Naive thymus-derived CD4-positive, alpha-beta T cell (primary cell): ENCODE measurements at regions not wholly inside any gene's neighbourhood (a gene's known extent, or its start where the extent isn't known, plus 50 kb on each side); places are given as distances from the start of the nearest gene placed in this dataset.

ENCODE experiments used
- ATAC-seq: fragments of 150-1000 bp; cut with Tn5 transposase; 2 replicates; pipeline ENCODE4 v1.10.0; 2021; ENCODE audit warnings: mild to moderate bottlenecking, moderate library complexity
- CTCF ChIA-PET: fragments of 350-600 bp; sonication (Branson Sonifier 250); formaldehyde crosslinking; loops from one replicate; lab custom pipeline; 2021; ENCODE audit warnings: antibody characterized with exemption; lab: Charles Lee
- POLR2A ChIA-PET: fragments of 350-600 bp; sonication (Branson Sonifier 250); formaldehyde crosslinking; loops from one replicate; lab custom pipeline; 2021; ENCODE audit warnings: antibody characterized with exemption, inconsistent platforms; lab: Charles Lee
- DNase-seq, 9 donors: peaks; one replicate each; pipeline versions ENCODE4 v3.0.0 to v3.0.0-alpha.2; 2020 to 2022; ENCODE audit warnings: mixed read lengths in 1 of 9
- H3K27ac ChIP-seq: one replicate; pipeline ENCODE4 v1.7.0; 2013; ENCODE audit warnings: mild to moderate bottlenecking, low read depth, low read length, moderate library complexity
- H3K27me3 ChIP-seq, 2 donors: one replicate each; pipeline ENCODE4 v1.7.0; 2013; ENCODE audit warnings: low read length in 2 of 2, mild to moderate bottlenecking in 2 of 2, moderate library complexity in 2 of 2; ENCODE audit not compliant: control insufficient read depth in 2 of 2, insufficient read depth in 2 of 2
- H3K36me3 ChIP-seq, 3 experiments: 1 replicate in 2 of 3; 2 replicates in 1 of 3; pipeline ENCODE4 v1.7.0; 2013; ENCODE audit warnings: low read length in 3 of 3, mild to moderate bottlenecking in 3 of 3, moderate library complexity in 1 of 3; ENCODE audit not compliant: insufficient read depth in 3 of 3, control insufficient read depth in 2 of 3
- H3K4me1 ChIP-seq, 2 donors: one replicate each; pipeline ENCODE4 v1.7.0; 2013; ENCODE audit warnings: low read length in 2 of 2, mild to moderate bottlenecking in 2 of 2, moderate library complexity in 1 of 2; ENCODE audit not compliant: control insufficient read depth in 2 of 2, insufficient read depth in 2 of 2
- H3K4me3 ChIP-seq: 2 replicates; pipeline ENCODE4 v1.7.0; 2013; ENCODE audit warnings: mild to moderate bottlenecking, low read length
- H3K9me3 ChIP-seq, 3 experiments: 1 replicate in 2 of 3; 2 replicates in 1 of 3; pipeline ENCODE4 v1.7.0; 2013; ENCODE audit warnings: low read length in 3 of 3; ENCODE audit not compliant: control insufficient read depth in 2 of 3
- H3K27ac Mint-ChIP-seq, 9 donors: one replicate each; pipeline ENCODE4 v1.8.0; 2020 to 2022; ENCODE audit warnings: mixed read lengths in 9 of 9, mild to moderate bottlenecking in 8 of 9, moderate library complexity in 5 of 9, inconsistent platforms in 2 of 9
- H3K27me3 Mint-ChIP-seq, 5 donors: one replicate each; pipeline ENCODE4 v1.8.0; 2021 to 2022; ENCODE audit warnings: mixed read lengths in 5 of 5, mild to moderate bottlenecking in 1 of 5
- H3K36me3 Mint-ChIP-seq, 5 donors: one replicate each; pipeline ENCODE4 v1.8.0; 2020 to 2022; ENCODE audit warnings: mixed read lengths in 5 of 5, mild to moderate bottlenecking in 3 of 5, inconsistent platforms in 1 of 5
- H3K4me1 Mint-ChIP-seq, 7 donors: one replicate each; pipeline ENCODE4 v1.8.0; 2020 to 2022; ENCODE audit warnings: mixed read lengths in 7 of 7, mild to moderate bottlenecking in 3 of 7, inconsistent platforms in 1 of 7
- H3K4me3 Mint-ChIP-seq, 10 donors: one replicate each; pipeline ENCODE4 v1.8.0; 2020 to 2022; ENCODE audit warnings: mild to moderate bottlenecking in 10 of 10, mixed read lengths in 10 of 10, moderate library complexity in 6 of 10, inconsistent platforms in 2 of 10
- H3K9me3 Mint-ChIP-seq, 11 donors: one replicate each; pipeline ENCODE4 v1.8.0; 2020 to 2022; ENCODE audit warnings: mixed read lengths in 11 of 11, mild to moderate bottlenecking in 4 of 11, inconsistent platforms in 1 of 11, moderate library complexity in 1 of 11
- intact Hi-C, 2 donors: fragments of 100-400 bp; cut with micrococcal nuclease; formaldehyde crosslinking; loops; one replicate each; pipeline ENCODE4 v1.15.1; 2023

DNA sequence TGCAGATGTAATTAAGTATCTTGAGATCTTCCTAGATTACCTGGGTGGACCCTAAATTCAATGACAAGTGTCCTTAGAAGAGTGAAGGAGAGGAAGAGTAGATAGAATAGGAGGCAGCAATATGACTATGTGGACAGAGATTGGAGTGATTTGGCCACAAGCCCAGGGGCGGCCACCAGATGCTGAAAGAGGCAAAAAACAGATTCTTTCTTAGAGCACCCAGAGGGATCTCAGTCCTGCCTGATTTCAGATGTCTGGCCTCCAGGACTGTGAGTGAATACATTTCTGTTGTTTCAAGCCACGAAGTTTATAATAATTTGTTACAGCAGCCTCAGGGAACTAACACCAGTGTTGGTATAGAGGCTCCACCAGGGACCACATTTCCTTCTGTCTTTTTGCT lies 67.3 kb downstream of the DACT1 start:
- intact Hi-C loops: no loop called here
- Mint-ChIP-seq H3K27ac (no peak overlapping the region), H3K36me3 (no peaks in the 10 kb centered on the region), H3K4me3 (no peak overlapping the region), H3K4me1 (no peaks in the 10 kb centered on the region), H3K27me3 (peaks cover 0 to 13% (median 3%) of the 10 kb centered on the region in 5 donors), H3K9me3 (peaks cover 0 to under 1% (median 0%) of the 10 kb centered on the region in 11 donors)
- CTCF ChIA-PET: no interaction called here
- Histone ChIP-seq H3K27ac (no peak overlapping the region), H3K4me1 (no peaks in the 10 kb centered on the region), H3K4me3 (no peak overlapping the region), H3K36me3 (no peaks in the 10 kb centered on the region), H3K27me3 (no peaks in the 10 kb centered on the region), H3K9me3 (no peaks in the 10 kb centered on the region)
- POLR2A ChIA-PET: no interaction called here
- no peak for ATAC-seq
- no peak for DNase-seq

DNA sequence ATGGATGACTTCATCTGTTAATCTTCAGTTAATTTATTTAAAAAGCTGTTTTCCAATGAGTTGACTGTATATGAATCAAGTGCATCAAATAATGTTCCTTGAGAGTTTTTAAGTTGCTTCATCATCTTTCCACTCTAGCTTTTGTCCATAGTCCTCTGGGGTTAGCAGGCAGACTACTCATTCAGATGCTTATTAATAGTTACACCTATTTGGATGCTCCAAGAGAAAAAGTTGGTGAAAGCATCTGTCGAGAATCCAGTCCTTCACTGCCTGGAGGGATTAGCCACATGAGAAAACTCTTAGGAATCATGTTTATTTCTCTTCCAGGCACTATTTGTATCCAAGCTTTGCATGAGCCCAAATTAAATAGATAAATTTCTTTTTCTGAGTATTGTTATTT lies 70.2 kb downstream of the DACT1 start:
- Histone ChIP-seq H3K9me3 (no peaks in the 10 kb centered on the region), H3K27me3 (no peaks in the 10 kb centered on the region), H3K4me1 (no peaks in the 10 kb centered on the region), H3K36me3 (no peaks in the 10 kb centered on the region), H3K27ac (no peak overlapping the region), H3K4me3 (no peak overlapping the region)
- ATAC-seq (no peak), DNase-seq (no peak)
- H3K4me3 Mint-ChIP-seq: no peak overlapping the region
- no peak overlapping the region for H3K27ac Mint-ChIP-seq
- peaks cover 0 to 3% (median 0%) of the 10 kb centered on the region in 7 donors for H3K4me1 Mint-ChIP-seq
- ChIA-PET CTCF (no interaction called here), POLR2A (no interaction called here)
- intact Hi-C loops: no loop called here
- H3K27me3 Mint-ChIP-seq: peaks cover 0 to 13% (median 4%) of the 10 kb centered on the region in 5 donors
- no peaks in the 10 kb centered on the region for H3K9me3 Mint-ChIP-seq
- peaks cover 0 to 4% (median 0%) of the 10 kb centered on the region in 5 donors for H3K36me3 Mint-ChIP-seq

DNA sequence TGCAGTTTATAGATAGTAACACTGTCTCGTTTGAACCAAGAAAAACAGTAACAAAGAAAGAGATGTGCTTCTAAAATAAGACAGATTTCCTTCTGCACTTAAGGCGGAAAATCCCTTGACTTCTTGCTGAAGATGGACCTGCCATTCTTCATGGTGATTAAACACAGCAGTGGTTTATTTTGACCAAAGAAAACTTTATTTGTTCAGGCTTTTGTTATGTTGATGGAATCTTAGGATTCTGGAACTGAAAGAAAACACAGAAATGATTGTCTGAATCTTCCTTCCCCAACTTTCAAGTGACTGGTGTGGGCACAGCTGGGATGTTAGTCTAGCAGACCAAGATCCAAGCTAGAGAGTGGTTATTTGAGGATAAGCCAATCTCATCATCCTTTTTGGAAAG lies 72.2 kb downstream of the DACT1 start:
- H3K4me1 Mint-ChIP-seq: peaks cover 0 to 3% (median 0%) of the 10 kb centered on the region in 7 donors
- POLR2A ChIA-PET: no interaction called here
- ATAC-seq (no peak), DNase-seq (no peak)
- H3K27ac Mint-ChIP-seq: no peak overlapping the region
- CTCF ChIA-PET: no interaction called here
- intact Hi-C loops: loop anchor here in 1 of 2 donors (2.0 kb wide), 1 partner anchor 43 kb away; no protein-coding TSS in a partner anchor
- H3K27me3 Mint-ChIP-seq: peaks cover 0 to 13% (median 4%) of the 10 kb centered on the region in 5 donors
- peaks cover 0 to 2% (median 0%) of the 10 kb centered on the region in 11 donors for H3K9me3 Mint-ChIP-seq
- Histone ChIP-seq H3K27ac (no peak overlapping the region), H3K27me3 (no peaks in the 10 kb centered on the region), H3K36me3 (no peaks in the 10 kb centered on the region), H3K4me3 (no peak overlapping the region), H3K4me1 (no peaks in the 10 kb centered on the region), H3K9me3 (no peaks in the 10 kb centered on the region)
- peaks cover 0 to 4% (median 0%) of the 10 kb centered on the region in 5 donors for H3K36me3 Mint-ChIP-seq
- H3K4me3 Mint-ChIP-seq: no peak overlapping the region

DNA sequence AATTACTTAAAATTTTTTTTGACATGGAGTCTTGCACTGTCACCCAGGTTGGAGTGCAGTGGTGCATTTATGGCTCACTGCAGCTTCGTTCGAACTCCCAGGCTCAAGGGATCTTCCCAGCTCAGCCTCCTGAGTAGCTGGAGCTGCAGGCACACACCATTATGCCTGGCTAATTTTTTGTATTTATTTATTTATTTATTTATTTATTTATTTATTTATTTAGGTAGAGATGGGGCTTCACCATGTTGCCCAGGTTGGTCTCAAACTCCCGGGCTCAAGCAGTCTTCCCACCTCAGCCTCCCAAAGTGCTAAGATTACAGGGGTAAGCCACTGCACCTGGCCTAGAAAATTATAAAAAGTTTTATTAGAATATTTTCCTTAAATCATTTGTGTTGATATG lies 73.6 kb downstream of the DACT1 start:
- ChIA-PET POLR2A (no interaction called here), CTCF (no interaction called here)
- Mint-ChIP-seq H3K27ac (no peak overlapping the region), H3K27me3 (peaks cover 0 to 10% (median 3%) of the 10 kb centered on the region in 5 donors), H3K4me3 (no peak overlapping the region), H3K4me1 (peaks cover 0 to 3% (median 3%) of the 10 kb centered on the region in 7 donors), H3K36me3 (peaks cover 0 to 4% (median 0%) of the 10 kb centered on the region in 5 donors), H3K9me3 (peaks cover 0 to 2% (median 0%) of the 10 kb centered on the region in 11 donors)
- no peak for DNase-seq
- intact Hi-C loops: loop anchor here in 1 of 2 donors (2.0 kb wide), 1 partner anchor 45 kb away; no protein-coding TSS in a partner anchor
- Histone ChIP-seq H3K9me3 (no peaks in the 10 kb centered on the region), H3K36me3 (no peaks in the 10 kb centered on the region), H3K27ac (no peak overlapping the region), H3K4me1 (no peaks in the 10 kb centered on the region), H3K4me3 (no peak overlapping the region), H3K27me3 (no peaks in the 10 kb centered on the region)
- ATAC-seq: no peak

DNA sequence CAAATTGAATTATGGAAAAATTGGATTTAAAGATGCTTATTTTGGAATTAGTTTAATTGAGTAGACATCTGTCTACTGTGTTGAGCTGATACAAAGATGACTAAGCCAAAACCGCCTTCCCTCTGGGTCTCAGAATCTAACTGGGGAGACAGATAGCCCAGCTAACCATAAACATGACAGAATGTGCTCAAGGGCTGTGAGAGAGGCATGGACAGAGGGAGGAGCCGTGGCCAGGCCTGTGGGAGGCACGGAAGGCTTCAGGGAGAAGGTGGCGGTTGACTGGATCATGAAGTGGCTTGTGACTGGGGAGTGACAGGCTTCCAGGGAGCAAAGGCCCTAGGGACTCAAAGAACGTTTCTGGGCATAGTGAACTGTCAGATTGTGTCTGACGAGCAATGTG lies 74.6 kb downstream of the DACT1 start:
- POLR2A ChIA-PET: no interaction called here
- Mint-ChIP-seq H3K27me3 (peaks cover 0 to 10% (median 4%) of the 10 kb centered on the region in 5 donors), H3K9me3 (peaks cover 0 to 2% (median 0%) of the 10 kb centered on the region in 11 donors), H3K4me3 (no peak overlapping the region), H3K4me1 (peaks cover 0 to 10% (median 6%) of the 10 kb centered on the region in 7 donors), H3K27ac (peak overlapping the region in 1 of 9 donors; percentile 18), H3K36me3 (peaks cover 0 to 4% (median 0%) of the 10 kb centered on the region in 5 donors)
- no peaks in the 10 kb centered on the region for H3K36me3 ChIP-seq
- H3K27me3 ChIP-seq: no peaks in the 10 kb centered on the region
- intact Hi-C loops: no loop called here
- H3K4me1 ChIP-seq: no peaks in the 10 kb centered on the region
- H3K27ac ChIP-seq: no peak overlapping the region
- no peak for DNase-seq
- CTCF ChIA-PET: interaction anchor here (0.7 kb wide), 1 partner anchor 16 kb away, joined by 3 read pairs; no protein-coding TSS in a partner anchor
- ATAC-seq: no peak
- no peak overlapping the region for H3K4me3 ChIP-seq
- no peaks in the 10 kb centered on the region for H3K9me3 ChIP-seq

DNA sequence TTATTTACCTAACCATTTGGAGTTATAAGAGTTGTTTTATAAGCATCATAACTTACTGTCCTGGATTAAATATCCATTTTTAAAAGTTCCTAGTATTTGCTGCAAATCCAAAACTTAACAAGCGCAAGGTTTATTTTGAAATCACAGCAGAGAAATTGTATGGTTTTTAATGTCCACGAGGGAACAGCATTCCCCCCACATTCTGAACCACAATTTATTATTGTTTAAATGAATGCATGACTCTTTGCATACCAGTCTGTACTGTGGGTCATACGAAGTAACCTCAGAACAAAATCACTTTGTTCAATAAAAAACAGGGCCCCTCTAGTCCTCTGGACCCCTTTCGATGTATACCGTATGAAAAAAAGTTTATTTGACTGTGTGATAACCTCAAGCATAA lies 75.9 kb downstream of the DACT1 start:
- Mint-ChIP-seq H3K4me1 (peaks cover 0 to 10% (median 7%) of the 10 kb centered on the region in 7 donors), H3K36me3 (peaks cover 0 to 4% (median 0%) of the 10 kb centered on the region in 5 donors), H3K4me3 (no peak overlapping the region), H3K27me3 (peaks cover 0 to 5% (median 4%) of the 10 kb centered on the region in 5 donors), H3K27ac (no peak overlapping the region), H3K9me3 (peaks cover 0 to 2% (median 0%) of the 10 kb centered on the region in 11 donors)
- no peak for ATAC-seq
- H3K27me3 ChIP-seq: no peaks in the 10 kb centered on the region
- POLR2A ChIA-PET: no interaction called here
- no peaks in the 10 kb centered on the region for H3K9me3 ChIP-seq
- no peak overlapping the region for H3K27ac ChIP-seq
- H3K36me3 ChIP-seq: no peaks in the 10 kb centered on the region
- H3K4me3 ChIP-seq: no peak overlapping the region
- intact Hi-C loops: no loop called here
- no peaks in the 10 kb centered on the region for H3K4me1 ChIP-seq
- no peak for DNase-seq
- CTCF ChIA-PET: no interaction called here

DNA sequence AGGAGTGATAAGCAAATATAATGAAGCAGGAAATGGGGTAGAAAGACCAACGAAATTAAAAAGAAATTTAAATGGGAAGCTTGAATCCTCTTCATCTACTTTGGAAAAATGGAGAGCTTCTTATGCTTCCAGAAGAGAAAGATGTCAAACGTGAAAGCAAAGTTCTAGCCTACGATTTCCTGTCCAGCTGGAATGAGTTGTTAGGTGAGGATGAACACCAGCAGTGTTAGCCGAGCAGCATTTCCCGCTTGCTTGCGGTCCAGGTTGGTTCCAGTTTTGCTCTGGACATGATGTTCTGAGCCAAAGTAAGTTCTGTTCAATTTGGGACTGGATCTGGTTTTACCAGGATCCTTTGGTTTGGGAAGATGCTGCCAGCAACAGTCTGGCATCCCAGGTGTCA lies 78.9 kb downstream of the DACT1 start:
- Mint-ChIP-seq H3K4me1 (peaks cover 0 to 10% (median 9%) of the 10 kb centered on the region in 7 donors), H3K9me3 (peaks cover 0 to 4% (median 0%) of the 10 kb centered on the region in 11 donors), H3K4me3 (peak overlapping the region in 3 of 10 donors; percentile 18 to 40 (median 27)), H3K36me3 (peaks cover 0 to 4% (median 0%) of the 10 kb centered on the region in 5 donors), H3K27ac (no peak overlapping the region), H3K27me3 (peaks cover 0 to 7% (median 0%) of the 10 kb centered on the region in 5 donors)
- no peaks in the 10 kb centered on the region for H3K36me3 ChIP-seq
- DNase-seq (no peak), ATAC-seq (no peak)
- ChIA-PET POLR2A (no interaction called here), CTCF (no interaction called here)
- no peaks in the 10 kb centered on the region for H3K27me3 ChIP-seq
- no peaks in the 10 kb centered on the region for H3K9me3 ChIP-seq
- H3K4me1 ChIP-seq: no peaks in the 10 kb centered on the region
- H3K27ac ChIP-seq: no peak overlapping the region
- H3K4me3 ChIP-seq: no peak overlapping the region
- intact Hi-C loops: no loop called here
